Ovary (tissue), 3 donors: ENCODE measurements at regions not wholly inside any gene's neighbourhood (a gene's known extent, or its start where the extent isn't known, plus 50 kb on each side); places are given as distances from the start of the nearest gene placed in this dataset.

Source experiments
- CTCF ChIP-seq, 3 donors: fragments of 450-650 bp in 2 of 3; fragments of 200-600 bp in 1 of 3; IDR thresholded peaks; one replicate each; pipeline versions ENCODE4 v1.5.1 to v1.8.0; 2016 to 2022; ENCODE audit warnings: antibody characterized with exemption in 3 of 3, mild to moderate bottlenecking in 1 of 3
- EP300 ChIP-seq: sonication (generic); formaldehyde crosslinking; IDR thresholded peaks from one replicate; pipeline ENCODE4 v1.6.1; 2017; ENCODE audit warnings: antibody characterized with exemption
- POLR2A ChIP-seq: fragments of 450-650 bp; IDR thresholded peaks from one replicate; pipeline ENCODE4 v1.6.1; 2017; ENCODE audit warnings: antibody characterized with exemption, mild to moderate bottlenecking, moderate library complexity
- donor health status: DM: no; HTN: no; CAD: no.

DNA sequence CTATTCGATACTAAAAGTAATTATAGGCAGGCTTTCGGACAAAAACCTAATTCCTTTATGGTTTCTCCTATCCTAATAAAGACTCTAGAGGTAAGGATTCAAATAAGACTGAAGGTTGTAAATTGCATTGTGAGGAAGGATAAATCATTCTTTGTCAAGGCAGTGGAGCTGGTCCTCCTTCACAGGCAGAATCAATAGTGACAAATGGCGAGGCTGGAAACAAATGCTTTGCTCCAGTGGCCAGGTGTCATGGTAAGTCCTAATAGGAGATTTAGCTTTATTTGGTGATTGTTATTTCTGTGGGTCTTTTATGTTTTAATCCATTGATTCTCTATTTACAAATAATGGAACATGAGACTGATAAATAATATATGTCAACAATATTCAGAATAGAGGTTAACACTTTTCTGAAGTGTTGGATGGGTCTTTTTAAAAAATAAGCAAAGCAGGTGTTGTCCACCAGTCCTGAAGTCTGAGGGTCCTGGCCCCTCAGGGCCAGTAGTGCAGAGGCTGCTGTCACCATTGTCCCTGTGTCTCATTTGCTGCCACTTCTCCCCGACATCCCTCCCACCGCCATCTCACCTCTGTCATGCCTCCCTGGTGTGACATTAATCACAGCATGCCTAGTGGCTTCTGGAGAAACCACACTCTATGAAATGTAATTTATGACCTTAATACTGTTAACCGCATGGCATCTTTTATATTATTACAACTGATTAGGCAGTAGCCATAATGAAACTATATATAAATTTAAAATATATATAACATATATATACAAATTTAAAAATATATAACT lies 120.9 kb upstream of the MAGI3 start:
- no peak for TF ChIP-seq CTCF (IDR thresholded peaks at IDR 0.05)
- no peak for TF ChIP-seq POLR2A
- no peak for TF ChIP-seq EP300
